ENCODE measurements at regions not wholly inside any gene's neighbourhood (a gene's known extent, or its start where the extent isn't known, plus 50 kb on each side); places are given as distances from the start of the nearest gene placed in this dataset.

DNA sequence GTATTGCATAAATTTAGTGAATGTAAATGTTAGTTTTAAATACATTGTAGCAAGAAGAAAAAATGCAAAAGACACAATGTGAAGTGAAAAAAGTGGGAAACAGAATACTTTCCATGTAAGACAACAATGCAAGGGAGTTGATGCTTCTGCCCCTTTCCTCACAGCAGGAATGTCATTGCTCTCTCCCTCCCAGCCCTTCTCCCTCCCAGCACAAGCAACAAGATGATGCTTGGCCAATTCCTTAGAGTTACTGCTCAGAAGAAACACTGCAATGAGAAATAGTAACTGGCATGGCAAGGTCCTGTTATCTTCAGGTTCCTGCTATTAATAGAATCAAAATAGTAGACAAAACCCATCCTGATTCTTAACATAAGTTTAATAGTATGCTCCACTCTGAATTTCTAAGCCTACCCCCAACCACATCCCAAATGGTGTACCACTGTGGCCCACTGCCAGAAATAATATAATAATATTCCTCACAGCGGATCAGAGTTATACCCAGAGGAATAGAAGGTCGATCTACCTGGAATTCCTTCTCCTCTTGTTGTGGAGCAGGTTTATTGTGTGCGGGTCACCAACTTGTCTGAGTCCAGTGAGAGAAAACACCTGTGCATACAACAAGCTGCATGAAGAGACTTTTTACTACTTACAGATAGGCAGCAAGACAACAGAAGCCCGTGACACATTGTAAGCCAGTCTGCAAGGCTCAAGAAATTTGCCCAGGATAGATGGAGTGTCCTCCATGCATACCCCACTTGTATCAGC is 69.8 kb upstream of the SLC7A11 start:
- H3K27me3 Mint-ChIP-seq (ENCODE audit: low read depth): no peaks in the 10 kb centered on the region
- no peak overlapping the region for H3K4me3 Mint-ChIP-seq
- H3K9me3 Mint-ChIP-seq: peaks cover 15% of the 10 kb centered on the region
- TF ChIP-seq, protein P1, sequence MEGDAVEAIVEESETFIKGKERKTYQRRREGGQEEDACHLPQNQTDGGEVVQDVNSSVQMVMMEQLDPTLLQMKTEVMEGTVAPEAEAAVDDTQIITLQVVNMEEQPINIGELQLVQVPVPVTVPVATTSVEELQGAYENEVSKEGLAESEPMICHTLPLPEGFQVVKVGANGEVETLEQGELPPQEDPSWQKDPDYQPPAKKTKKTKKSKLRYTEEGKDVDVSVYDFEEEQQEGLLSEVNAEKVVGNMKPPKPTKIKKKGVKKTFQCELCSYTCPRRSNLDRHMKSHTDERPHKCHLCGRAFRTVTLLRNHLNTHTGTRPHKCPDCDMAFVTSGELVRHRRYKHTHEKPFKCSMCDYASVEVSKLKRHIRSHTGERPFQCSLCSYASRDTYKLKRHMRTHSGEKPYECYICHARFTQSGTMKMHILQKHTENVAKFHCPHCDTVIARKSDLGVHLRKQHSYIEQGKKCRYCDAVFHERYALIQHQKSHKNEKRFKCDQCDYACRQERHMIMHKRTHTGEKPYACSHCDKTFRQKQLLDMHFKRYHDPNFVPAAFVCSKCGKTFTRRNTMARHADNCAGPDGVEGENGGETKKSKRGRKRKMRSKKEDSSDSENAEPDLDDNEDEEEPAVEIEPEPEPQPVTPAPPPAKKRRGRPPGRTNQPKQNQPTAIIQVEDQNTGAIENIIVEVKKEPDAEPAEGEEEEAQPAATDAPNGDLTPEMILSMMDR (conservative IDR thresholded peaks at IDR 0.05): no peak
- H3K4me1 Mint-ChIP-seq: peaks cover 16% of the 10 kb centered on the region
- H3K27ac Mint-ChIP-seq (ENCODE audit: unreplicated experiment): no peak overlapping the region
- no peaks in the 10 kb centered on the region for H3K36me3 Mint-ChIP-seq (ENCODE audit: low read depth)
- DNase-seq (ENCODE audit: low read depth, low spot score): no peak

DNA sequence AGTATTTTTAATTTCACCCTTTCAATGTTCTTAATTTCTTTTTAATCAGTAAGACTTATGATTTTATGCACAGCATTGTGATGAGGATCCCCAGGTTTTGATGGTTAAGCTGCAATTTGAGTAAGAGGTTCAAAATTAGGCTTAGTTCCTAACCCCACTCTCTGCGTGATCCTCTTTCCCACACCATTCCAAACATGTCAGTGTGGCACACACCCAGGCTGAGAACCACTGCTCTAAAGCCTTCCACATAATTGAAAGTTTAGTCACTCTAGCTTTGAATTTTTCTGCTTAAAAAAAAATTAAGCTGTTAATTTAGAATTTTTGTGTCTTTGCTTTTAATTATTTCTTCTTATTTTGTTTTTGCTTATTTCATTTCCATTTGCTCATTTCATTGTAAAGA is 68.8 kb upstream of the SLC7A11 start:
- DNase-seq (ENCODE audit: low read depth, low spot score): no peak
- TF ChIP-seq, protein P1 (conservative IDR thresholded peaks at IDR 0.05): no peak
- Mint-ChIP-seq H3K27me3 (ENCODE audit: low read depth) (no peaks in the 10 kb centered on the region), H3K9me3 (peaks cover 10% of the 10 kb centered on the region), H3K4me1 (peaks cover 16% of the 10 kb centered on the region), H3K4me3 (no peak overlapping the region), H3K36me3 (ENCODE audit: low read depth) (no peaks in the 10 kb centered on the region), H3K27ac (ENCODE audit: unreplicated experiment) (no peak overlapping the region)

DNA sequence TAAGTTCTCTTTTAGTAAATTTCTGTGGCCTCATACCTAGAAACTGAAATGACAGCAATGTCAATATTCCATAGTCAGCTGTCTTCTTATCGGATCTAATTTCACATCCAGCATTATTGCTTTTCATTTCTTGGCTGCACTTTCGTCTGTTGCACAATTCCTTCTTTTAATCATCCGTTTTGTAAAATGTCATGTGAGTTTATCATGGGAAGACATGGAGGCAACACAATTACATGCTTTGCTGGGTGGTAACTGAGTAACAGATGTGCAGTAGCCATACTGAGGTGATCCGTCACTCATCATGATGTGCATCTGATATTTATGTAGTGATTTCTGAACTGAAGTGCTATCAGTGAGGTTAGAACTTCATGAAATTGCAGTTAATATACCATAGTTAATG is 68.3 kb upstream of the SLC7A11 start:
- H3K4me3 Mint-ChIP-seq: no peak overlapping the region
- H3K4me1 Mint-ChIP-seq: peaks cover 16% of the 10 kb centered on the region
- no peaks in the 10 kb centered on the region for H3K27me3 Mint-ChIP-seq (ENCODE audit: low read depth)
- peaks cover 9% of the 10 kb centered on the region for H3K9me3 Mint-ChIP-seq
- TF ChIP-seq, protein P1 (conservative IDR thresholded peaks at IDR 0.05): no peak
- no peak for DNase-seq (ENCODE audit: low read depth, low spot score)
- H3K36me3 Mint-ChIP-seq (ENCODE audit: low read depth): no peaks in the 10 kb centered on the region
- no peak overlapping the region for H3K27ac Mint-ChIP-seq (ENCODE audit: unreplicated experiment)

DNA sequence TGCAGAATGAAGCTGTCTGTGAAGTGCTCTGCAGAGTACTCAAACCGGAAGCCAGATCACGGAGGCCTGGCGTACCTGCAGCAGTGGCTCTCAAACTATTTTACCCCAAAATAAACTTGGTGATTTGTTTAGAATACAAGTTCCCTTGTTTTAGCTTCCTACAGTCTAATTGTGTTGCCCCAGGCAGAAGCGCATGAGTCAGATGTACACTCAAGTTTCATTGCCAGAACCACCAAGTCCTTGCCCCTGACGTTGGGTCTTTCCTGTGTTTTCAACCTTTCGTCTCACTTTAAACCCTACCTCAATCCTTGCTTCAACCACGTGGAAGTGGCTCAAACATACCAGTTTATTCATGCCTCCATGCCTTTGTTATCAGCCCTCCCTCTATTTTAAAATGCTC is 66.2 kb upstream of the SLC7A11 start:
- H3K36me3 Mint-ChIP-seq (ENCODE audit: low read depth): no peaks in the 10 kb centered on the region
- H3K4me3 Mint-ChIP-seq: no peak overlapping the region
- DNase-seq (ENCODE audit: low read depth, low spot score): no peak
- H3K27ac Mint-ChIP-seq (ENCODE audit: unreplicated experiment): peak overlapping the region; percentile 54
- H3K9me3 Mint-ChIP-seq: peaks cover 2% of the 10 kb centered on the region
- TF ChIP-seq, protein P1 (conservative IDR thresholded peaks at IDR 0.05): no peak
- H3K27me3 Mint-ChIP-seq (ENCODE audit: low read depth): no peaks in the 10 kb centered on the region
- peaks cover 16% of the 10 kb centered on the region for H3K4me1 Mint-ChIP-seq

DNA sequence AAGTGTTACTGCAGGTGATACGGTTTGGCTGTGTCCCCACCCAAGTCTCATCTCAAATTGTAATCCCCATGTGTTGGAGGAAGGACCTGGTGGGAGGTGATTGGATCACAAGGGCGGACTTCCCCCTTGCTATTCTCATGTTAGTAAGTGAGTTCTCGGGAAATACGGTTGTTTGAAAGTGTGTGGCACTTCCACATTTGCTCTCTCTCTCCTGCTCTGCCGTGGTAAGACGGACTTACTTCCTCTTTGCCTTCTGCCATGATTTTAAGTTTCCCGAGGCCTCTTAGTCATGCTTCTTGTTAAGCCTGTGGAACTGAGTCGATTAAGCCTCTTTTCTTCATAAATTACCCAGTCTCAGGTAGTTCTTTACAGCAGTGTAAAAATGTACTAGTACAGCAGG is 65.2 kb upstream of the SLC7A11 start:
- Mint-ChIP-seq H3K9me3 (peaks cover 2% of the 10 kb centered on the region), H3K36me3 (ENCODE audit: low read depth) (no peaks in the 10 kb centered on the region), H3K4me1 (peaks cover 16% of the 10 kb centered on the region), H3K27ac (ENCODE audit: unreplicated experiment) (no peak overlapping the region), H3K4me3 (no peak overlapping the region), H3K27me3 (ENCODE audit: low read depth) (no peaks in the 10 kb centered on the region)
- DNase-seq (ENCODE audit: low read depth, low spot score): no peak
- TF ChIP-seq, protein P1 (conservative IDR thresholded peaks at IDR 0.05): no peak

Data from neural crest cell (in vitro differentiated cells).